Liver (tissue), 8 donors: ENCODE measurements at regions not wholly inside any gene's neighbourhood (a gene's known extent, or its start where the extent isn't known, plus 50 kb on each side); places are given as distances from the start of the nearest gene placed in this dataset.
"Not testable (repeated sequence)": the region's sequence is repeated elsewhere in the genome, so short reads cannot be mapped to it uniquely, and the experiment has no call there.

Source experiments
- DNase-seq: peaks from one replicate; pipeline ENCODE4 v3.0.0-alpha.2; 2017; ENCODE audit warnings: low spot score
- H3K27ac ChIP-seq, 2 donors: one replicate each; pipeline ENCODE4 v1.7.0; 2013; ENCODE audit warnings: inconsistent platforms in 2 of 2, low read length in 2 of 2, control low read depth in 1 of 2, low read depth in 1 of 2, mild to moderate bottlenecking in 1 of 2
- H3K27me3 ChIP-seq, 4 donors: one replicate each; pipeline versions ENCODE4 v1.6.1 to v1.7.0; 2013; ENCODE audit warnings: low read length in 3 of 4, inconsistent platforms in 1 of 4, mild to moderate bottlenecking in 1 of 4, moderate library complexity in 1 of 4; ENCODE audit not compliant: control insufficient read depth in 4 of 4, insufficient read depth in 4 of 4
- H3K36me3 ChIP-seq, 4 donors: one replicate each; pipeline versions ENCODE4 v1.6.1 to v1.7.0; 2013; ENCODE audit warnings: low read length in 3 of 4, mild to moderate bottlenecking in 3 of 4, low read depth in 1 of 4, moderate library complexity in 1 of 4; ENCODE audit not compliant: control insufficient read depth in 4 of 4, insufficient read depth in 3 of 4
- H3K4me1 ChIP-seq, 4 donors: one replicate each; pipeline versions ENCODE4 v1.6.1 to v1.7.0; 2013; ENCODE audit warnings: low read length in 3 of 4, mild to moderate bottlenecking in 3 of 4, moderate library complexity in 1 of 4; ENCODE audit not compliant: control insufficient read depth in 4 of 4, insufficient read depth in 4 of 4
- H3K4me3 ChIP-seq, 3 donors: one replicate each; pipeline versions ENCODE4 v1.6.1 to v1.7.0; 2013; ENCODE audit warnings: low read length in 3 of 3, control low read depth in 1 of 3, low read depth in 1 of 3, mild to moderate bottlenecking in 1 of 3
- H3K9ac ChIP-seq, 2 donors: one replicate each; pipeline ENCODE4 v1.7.0; 2013; ENCODE audit warnings: low read length in 2 of 2, mild to moderate bottlenecking in 2 of 2, moderate library complexity in 2 of 2, control low read depth in 1 of 2, low read depth in 1 of 2
- H3K9me3 ChIP-seq, 4 donors: one replicate each; pipeline versions ENCODE4 v1.6.1 to v1.7.0; 2013; ENCODE audit warnings: low read length in 3 of 4; ENCODE audit not compliant: control insufficient read depth in 4 of 4
- EGR1 ChIP-seq, 2 donors: IDR thresholded peaks; 2 replicates each; pipeline ENCODE4 v1.6.1; 2016 to 2018; ENCODE audit warnings: antibody characterized with exemption in 2 of 2, low read depth in 2 of 2
- FOXA1 ChIP-seq: IDR thresholded peaks from 2 replicates; pipeline ENCODE4 v1.6.1; 2016; ENCODE audit warnings: antibody characterized with exemption
- FOXA2 ChIP-seq: IDR thresholded peaks from 2 replicates; pipeline ENCODE4 v1.6.1; 2016; ENCODE audit warnings: antibody characterized with exemption
- GABPA ChIP-seq, 2 donors: IDR thresholded peaks in 1 of 2; conservative IDR thresholded peaks in 1 of 2; 2 replicates each; pipeline ENCODE4 v1.6.1; 2016; ENCODE audit warnings: antibody characterized with exemption in 2 of 2, mild to moderate bottlenecking in 1 of 2, moderate library complexity in 1 of 2
- HNF4A ChIP-seq, 2 donors: conservative IDR thresholded peaks; 2 replicates each; pipeline ENCODE4 v1.6.1; 2016; ENCODE audit warnings: antibody characterized with exemption in 2 of 2, mild to moderate bottlenecking in 2 of 2
- HNF4G ChIP-seq: IDR thresholded peaks from 2 replicates; pipeline ENCODE4 v1.6.1; 2016; ENCODE audit warnings: antibody characterized with exemption
- JUND ChIP-seq, 2 donors: IDR thresholded peaks; 2 replicates each; pipeline ENCODE4 v1.6.1; 2016; ENCODE audit warnings: antibody characterized with exemption in 2 of 2
- NR2F2 ChIP-seq: IDR thresholded peaks from 2 replicates; pipeline ENCODE4 v1.6.1; 2016; ENCODE audit warnings: antibody characterized with exemption
- RAD21 ChIP-seq, 2 donors: IDR thresholded peaks; 2 replicates each; pipeline ENCODE4 v1.6.1; 2016; ENCODE audit warnings: antibody characterized with exemption in 2 of 2, mild to moderate bottlenecking in 2 of 2
- RXRA ChIP-seq, 2 donors: IDR thresholded peaks; 2 replicates each; pipeline ENCODE4 v1.6.1; 2017 to 2018; ENCODE audit warnings: antibody characterized with exemption in 2 of 2, mild to moderate bottlenecking in 1 of 2
- SP1 ChIP-seq: IDR thresholded peaks from 2 replicates; pipeline ENCODE4 v1.6.1; 2018; ENCODE audit warnings: antibody characterized with exemption, mild to moderate bottlenecking
- TAF1 ChIP-seq: conservative IDR thresholded peaks from 2 replicates; pipeline ENCODE4 v1.6.1; 2016; ENCODE audit warnings: antibody characterized with exemption, mild to moderate bottlenecking
- WGBS: extraction: QIAGEN DNeasy Blood & Tissue Kit; methylation state at CpG from one replicate; pipeline ENCODE4 v1.1.7; 2013; 5-methylcytosine and 5-hydroxymethylcytosine counted together
- TF ChIP-seq, protein P1 (sequence below): IDR thresholded peaks from 2 replicates; pipeline ENCODE4 v1.6.1; 2016; ENCODE audit warnings: antibody characterized with exemption
- TF ChIP-seq, protein P2 (sequence below): fragments of 150-350 bp; IDR thresholded peaks from 2 replicates; pipeline ENCODE4 v1.5.1; 2017; ENCODE audit warnings: improper control_type of control experiment, low read depth, low read length; ENCODE audit not compliant: missing input control
- TF ChIP-seq, protein P3 (sequence below): IDR thresholded peaks from 2 replicates; pipeline ENCODE4 v1.6.1; 2016; ENCODE audit warnings: antibody characterized with exemption
- TF ChIP-seq, protein P4 (sequence below): IDR thresholded peaks from 2 replicates; pipeline ENCODE4 v1.6.1; 2016; ENCODE audit warnings: antibody characterized with exemption, mild to moderate bottlenecking
- donor health status: healthy.
- donor health status: healthy.
- donor health status: healthy.
- donor health status: healthy.
- donor health status: healthy.

GRCh38 chr16:26988186-26988585 lies 78.5 kb upstream of the C16orf82 start:
- Histone ChIP-seq H3K27ac (no peak overlapping the region), H3K27me3 (peaks cover 0 to 3% (median 0%) of the 10 kb centered on the region in 4 donors), H3K9me3 (peaks cover 0 to 5% (median under 1%) of the 10 kb centered on the region in 4 donors), H3K4me1 (no peaks in the 10 kb centered on the region), H3K9ac (no peak overlapping the region), H3K36me3 (no peaks in the 10 kb centered on the region), H3K4me3 (no peak overlapping the region)
- no peak for TF ChIP-seq FOXA2
- TF ChIP-seq NR2F2: no peak
- no peak for TF ChIP-seq GABPA (IDR thresholded peaks at IDR 0.05 in 1 of 2, conservative IDR thresholded peaks at IDR 0.05 in 1 of 2)
- TF ChIP-seq, protein P1, sequence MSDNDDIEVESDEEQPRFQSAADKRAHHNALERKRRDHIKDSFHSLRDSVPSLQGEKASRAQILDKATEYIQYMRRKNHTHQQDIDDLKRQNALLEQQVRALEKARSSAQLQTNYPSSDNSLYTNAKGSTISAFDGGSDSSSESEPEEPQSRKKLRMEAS: no peak
- TF ChIP-seq, protein P2, sequence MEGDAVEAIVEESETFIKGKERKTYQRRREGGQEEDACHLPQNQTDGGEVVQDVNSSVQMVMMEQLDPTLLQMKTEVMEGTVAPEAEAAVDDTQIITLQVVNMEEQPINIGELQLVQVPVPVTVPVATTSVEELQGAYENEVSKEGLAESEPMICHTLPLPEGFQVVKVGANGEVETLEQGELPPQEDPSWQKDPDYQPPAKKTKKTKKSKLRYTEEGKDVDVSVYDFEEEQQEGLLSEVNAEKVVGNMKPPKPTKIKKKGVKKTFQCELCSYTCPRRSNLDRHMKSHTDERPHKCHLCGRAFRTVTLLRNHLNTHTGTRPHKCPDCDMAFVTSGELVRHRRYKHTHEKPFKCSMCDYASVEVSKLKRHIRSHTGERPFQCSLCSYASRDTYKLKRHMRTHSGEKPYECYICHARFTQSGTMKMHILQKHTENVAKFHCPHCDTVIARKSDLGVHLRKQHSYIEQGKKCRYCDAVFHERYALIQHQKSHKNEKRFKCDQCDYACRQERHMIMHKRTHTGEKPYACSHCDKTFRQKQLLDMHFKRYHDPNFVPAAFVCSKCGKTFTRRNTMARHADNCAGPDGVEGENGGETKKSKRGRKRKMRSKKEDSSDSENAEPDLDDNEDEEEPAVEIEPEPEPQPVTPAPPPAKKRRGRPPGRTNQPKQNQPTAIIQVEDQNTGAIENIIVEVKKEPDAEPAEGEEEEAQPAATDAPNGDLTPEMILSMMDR: no peak
- TF ChIP-seq FOXA1: no peak
- no peak for TF ChIP-seq HNF4G
- no peak for TF ChIP-seq RAD21 (IDR thresholded peaks at IDR 0.05)
- TF ChIP-seq EGR1 (IDR thresholded peaks at IDR 0.05; ENCODE audit: low read depth in 2 of 2): no peak
- no peak for TF ChIP-seq JUND (IDR thresholded peaks at IDR 0.05)
- TF ChIP-seq RXRA (IDR thresholded peaks at IDR 0.05): no peak
- no peak for TF ChIP-seq TAF1
- TF ChIP-seq HNF4A (conservative IDR thresholded peaks at IDR 0.05): no peak
- WGBS: 71% methylated on average over 5 of the region's 5 CpGs
- DNase-seq: no peak

- WGBS: 88% methylated on average over 5 of the region's 5 CpGs
Observed at GRCh38 chr16:26990384-26991120, 76.2 kb upstream of the C16orf82 start.

GRCh38 chr16:26992666-26993349 lies 73.9 kb upstream of the C16orf82 start:
- H3K27ac ChIP-seq: no peak overlapping the region
- 30% methylated on average over 9 of the region's 9 CpGs for WGBS
- no peaks in the 10 kb centered on the region for H3K27me3 ChIP-seq
- no peaks in the 10 kb centered on the region for H3K4me1 ChIP-seq
- H3K36me3 ChIP-seq: no peaks in the 10 kb centered on the region
- DNase-seq: no peak
- H3K9me3 ChIP-seq: peaks cover 0 to 2% (median 0%) of the 10 kb centered on the region in 4 donors
- H3K9ac ChIP-seq: no peak overlapping the region
- H3K4me3 ChIP-seq: no peak overlapping the region
- TF ChIP-seq RAD21 (IDR thresholded peaks at IDR 0.05): no peak
- no peak for TF ChIP-seq FOXA2
- no peak for TF ChIP-seq HNF4G
- TF ChIP-seq, protein P3, sequence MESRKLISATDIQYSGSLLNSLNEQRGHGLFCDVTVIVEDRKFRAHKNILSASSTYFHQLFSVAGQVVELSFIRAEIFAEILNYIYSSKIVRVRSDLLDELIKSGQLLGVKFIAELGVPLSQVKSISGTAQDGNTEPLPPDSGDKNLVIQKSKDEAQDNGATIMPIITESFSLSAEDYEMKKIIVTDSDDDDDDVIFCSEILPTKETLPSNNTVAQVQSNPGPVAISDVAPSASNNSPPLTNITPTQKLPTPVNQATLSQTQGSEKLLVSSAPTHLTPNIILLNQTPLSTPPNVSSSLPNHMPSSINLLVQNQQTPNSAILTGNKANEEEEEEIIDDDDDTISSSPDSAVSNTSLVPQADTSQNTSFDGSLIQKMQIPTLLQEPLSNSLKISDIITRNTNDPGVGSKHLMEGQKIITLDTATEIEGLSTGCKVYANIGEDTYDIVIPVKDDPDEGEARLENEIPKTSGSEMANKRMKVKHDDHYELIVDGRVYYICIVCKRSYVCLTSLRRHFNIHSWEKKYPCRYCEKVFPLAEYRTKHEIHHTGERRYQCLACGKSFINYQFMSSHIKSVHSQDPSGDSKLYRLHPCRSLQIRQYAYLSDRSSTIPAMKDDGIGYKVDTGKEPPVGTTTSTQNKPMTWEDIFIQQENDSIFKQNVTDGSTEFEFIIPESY: no peak
- no peak for TF ChIP-seq SP1
- TF ChIP-seq GABPA (IDR thresholded peaks at IDR 0.05 in 1 of 2, conservative IDR thresholded peaks at IDR 0.05 in 1 of 2): no peak
- TF ChIP-seq EGR1 (IDR thresholded peaks at IDR 0.05; ENCODE audit: low read depth in 2 of 2): no peak
- TF ChIP-seq, protein P1: no peak
- TF ChIP-seq, protein P4, sequence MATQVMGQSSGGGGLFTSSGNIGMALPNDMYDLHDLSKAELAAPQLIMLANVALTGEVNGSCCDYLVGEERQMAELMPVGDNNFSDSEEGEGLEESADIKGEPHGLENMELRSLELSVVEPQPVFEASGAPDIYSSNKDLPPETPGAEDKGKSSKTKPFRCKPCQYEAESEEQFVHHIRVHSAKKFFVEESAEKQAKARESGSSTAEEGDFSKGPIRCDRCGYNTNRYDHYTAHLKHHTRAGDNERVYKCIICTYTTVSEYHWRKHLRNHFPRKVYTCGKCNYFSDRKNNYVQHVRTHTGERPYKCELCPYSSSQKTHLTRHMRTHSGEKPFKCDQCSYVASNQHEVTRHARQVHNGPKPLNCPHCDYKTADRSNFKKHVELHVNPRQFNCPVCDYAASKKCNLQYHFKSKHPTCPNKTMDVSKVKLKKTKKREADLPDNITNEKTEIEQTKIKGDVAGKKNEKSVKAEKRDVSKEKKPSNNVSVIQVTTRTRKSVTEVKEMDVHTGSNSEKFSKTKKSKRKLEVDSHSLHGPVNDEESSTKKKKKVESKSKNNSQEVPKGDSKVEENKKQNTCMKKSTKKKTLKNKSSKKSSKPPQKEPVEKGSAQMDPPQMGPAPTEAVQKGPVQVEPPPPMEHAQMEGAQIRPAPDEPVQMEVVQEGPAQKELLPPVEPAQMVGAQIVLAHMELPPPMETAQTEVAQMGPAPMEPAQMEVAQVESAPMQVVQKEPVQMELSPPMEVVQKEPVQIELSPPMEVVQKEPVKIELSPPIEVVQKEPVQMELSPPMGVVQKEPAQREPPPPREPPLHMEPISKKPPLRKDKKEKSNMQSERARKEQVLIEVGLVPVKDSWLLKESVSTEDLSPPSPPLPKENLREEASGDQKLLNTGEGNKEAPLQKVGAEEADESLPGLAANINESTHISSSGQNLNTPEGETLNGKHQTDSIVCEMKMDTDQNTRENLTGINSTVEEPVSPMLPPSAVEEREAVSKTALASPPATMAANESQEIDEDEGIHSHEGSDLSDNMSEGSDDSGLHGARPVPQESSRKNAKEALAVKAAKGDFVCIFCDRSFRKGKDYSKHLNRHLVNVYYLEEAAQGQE: no peak

More at GRCh38 chr16:26990384-26991120, 76.2 kb upstream of the C16orf82 start:
- not testable (repeated sequence) for H3K4me1 ChIP-seq, H3K9ac ChIP-seq, H3K4me3 ChIP-seq, H3K27ac ChIP-seq, H3K9me3 ChIP-seq, H3K27me3 ChIP-seq, H3K36me3 ChIP-seq, DNase-seq
